CD1c-positive myeloid dendritic cell (primary cell): ENCODE measurements at regions not wholly inside any gene's neighbourhood (a gene's known extent, or its start where the extent isn't known, plus 50 kb on each side); places are given as distances from the start of the nearest gene placed in this dataset.
"Not testable (repeated sequence)": the region's sequence is repeated elsewhere in the genome, so short reads cannot be mapped to it uniquely, and the experiment has no call there.

Source experiments
- DNase-seq: peaks from one replicate; pipeline ENCODE4 v3.0.0-alpha.2; 2016; ENCODE audit errors: extremely low spot score

DNA sequence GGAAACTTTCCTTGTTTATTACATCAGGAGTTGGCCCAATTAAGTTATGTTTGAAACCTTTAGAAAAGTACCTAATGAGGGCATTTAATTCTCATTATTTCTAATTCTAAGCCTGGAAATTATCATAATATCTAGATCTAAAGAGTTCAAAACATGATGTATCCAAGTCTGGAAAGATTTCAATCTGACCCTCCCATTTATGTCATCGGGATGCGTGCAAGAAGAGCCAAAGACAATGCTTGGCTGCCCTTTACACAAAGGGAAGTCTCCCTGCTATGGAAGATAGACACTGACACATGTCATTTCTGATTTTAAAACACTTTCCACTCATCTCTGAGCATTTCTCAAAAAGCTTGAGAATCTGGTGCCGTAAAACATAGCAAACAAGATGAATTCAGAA, 222.4 kb downstream of the ANTXR2 start:
- no peak for DNase-seq

DNA sequence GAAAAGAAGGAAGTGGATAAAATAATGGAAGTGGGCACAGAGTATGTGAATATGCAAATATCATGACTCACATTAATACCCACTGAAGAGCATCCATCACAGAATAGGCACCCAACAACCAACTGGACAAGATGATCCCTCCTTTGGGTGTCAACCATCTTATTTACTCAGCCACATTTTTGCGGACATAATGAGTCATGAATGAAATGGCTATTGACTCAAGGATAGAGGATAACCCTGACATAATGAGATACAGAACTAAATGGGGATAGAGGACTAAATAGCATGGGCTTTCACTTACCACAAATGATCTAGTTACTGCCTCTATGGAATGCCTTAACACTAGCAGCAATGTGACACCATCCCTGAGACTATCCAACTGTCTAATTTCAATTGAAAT, 224.7 kb downstream of the ANTXR2 start:
- DNase-seq, result no peak

- no peak for DNase-seq
These were observed 225.6 kb downstream of the ANTXR2 start for GRCh38 chr4:79847411-79847810.

DNA sequence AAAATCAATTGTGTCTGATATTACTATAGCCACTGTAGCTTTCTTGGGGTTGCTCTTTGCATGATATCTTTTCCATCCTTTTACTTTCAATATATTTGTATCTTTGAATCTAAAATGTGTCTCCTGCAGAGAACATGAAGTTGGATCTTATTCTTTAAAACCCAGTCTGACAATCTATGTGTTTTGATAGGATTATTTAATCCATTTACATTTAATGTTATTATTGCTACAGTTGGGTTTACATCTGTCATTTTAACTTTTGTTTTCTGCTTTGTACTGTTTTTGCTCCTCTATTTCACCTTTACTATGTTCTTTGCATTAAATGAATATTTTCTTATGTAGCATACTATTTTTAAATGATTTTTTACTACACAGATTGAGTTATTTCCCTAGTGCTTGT, 230.9 kb downstream of the ANTXR2 start:
- DNase-seq, result no peak

- no peak for DNase-seq
These were observed 239.2 kb downstream of the ANTXR2 start for GRCh38 chr4:79833857-79834256.

DNA sequence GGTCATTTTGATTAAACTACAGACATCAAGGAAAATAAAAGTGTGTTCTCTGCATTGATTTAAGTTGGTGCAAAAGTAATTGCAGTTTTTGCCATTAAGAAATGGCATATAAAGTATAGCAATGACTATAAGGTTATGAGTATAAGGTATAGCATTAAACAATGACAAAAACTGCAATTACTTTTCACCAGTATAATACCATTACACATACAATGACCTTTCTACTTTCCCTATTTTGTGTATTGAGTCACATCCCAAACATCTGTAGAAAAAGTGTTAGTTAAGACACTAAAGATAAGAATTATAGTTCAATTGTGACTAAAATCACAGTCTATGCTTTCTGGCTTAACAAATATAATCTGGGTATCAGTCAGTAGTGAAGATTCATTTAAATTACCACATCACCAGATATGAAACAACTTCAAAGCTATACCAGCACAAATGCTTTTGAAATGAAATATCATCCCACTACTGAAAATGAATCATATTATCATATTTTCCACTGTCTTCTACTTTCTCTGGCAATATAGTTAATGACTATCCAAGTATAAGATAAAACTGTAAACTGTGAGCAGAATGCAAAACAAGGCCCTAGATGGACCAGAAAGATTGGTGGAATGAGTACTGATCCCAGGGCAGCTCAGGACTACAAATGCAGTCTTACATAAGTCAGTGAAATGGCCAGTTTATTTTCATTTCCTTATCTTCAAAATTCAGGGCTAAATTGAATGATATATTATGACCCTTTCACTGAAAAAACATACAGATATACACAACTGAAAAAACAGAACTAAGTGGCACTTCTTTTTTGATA, 241.1 kb downstream of the ANTXR2 start:
- no peak for DNase-seq

- DNase-seq, result no peak
These were observed 241.9 kb downstream of the ANTXR2 start for GRCh38 chr4:79831119-79831528.

- DNase-seq, result no peak
These were observed 245.7 kb downstream of the ANTXR2 start for GRCh38 chr4:79827283-79827682.

DNA sequence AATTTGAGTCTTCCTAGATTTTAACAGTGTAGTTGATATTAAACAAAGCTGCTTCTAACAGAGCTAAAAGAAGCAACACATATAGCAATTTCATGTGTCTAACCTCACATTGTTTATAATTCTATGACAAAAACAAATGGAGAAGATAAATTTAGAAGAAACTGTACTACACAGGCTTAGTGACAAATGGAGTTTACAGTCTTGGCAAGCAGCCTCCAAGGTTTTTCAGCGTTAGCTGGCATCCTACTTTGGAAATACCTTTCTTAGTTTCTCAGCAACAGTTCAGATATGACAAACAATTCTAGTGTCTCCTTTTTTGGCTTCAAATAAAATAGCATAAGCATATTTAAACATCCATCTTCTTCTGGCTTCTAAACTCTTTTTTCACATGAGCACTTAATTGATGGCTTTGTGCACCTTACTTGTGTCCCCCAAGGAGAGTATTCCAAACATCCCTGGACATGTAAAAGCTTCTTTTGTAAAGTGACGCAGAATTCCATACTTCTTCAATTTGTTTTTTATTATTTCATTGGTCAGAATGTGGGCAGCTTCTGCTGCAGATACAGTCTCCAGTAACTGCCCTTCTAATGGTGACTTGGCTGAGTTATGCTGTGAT, 249.8 kb downstream of the ANTXR2 start:
- no peak for DNase-seq

DNA sequence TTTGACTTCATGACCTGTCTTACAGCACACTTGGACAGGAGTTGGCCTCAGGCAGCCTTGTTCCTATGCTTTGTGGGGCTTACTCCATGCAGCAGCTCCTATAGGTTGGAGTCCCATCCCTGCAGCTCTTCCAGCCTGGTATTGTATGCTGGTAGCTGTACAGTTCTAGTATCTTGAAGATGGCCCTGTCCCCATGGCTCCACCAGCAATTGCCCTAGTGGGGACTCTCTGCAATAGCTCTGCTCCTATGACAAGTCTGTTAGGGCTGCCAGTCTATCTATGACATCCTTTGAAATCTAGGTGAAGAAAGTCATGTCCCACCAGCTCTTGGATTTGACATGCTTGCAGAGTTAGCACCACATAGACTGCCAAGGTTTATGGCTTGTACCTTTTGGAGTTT, 252.6 kb downstream of the ANTXR2 start:
- no peak for DNase-seq

DNA sequence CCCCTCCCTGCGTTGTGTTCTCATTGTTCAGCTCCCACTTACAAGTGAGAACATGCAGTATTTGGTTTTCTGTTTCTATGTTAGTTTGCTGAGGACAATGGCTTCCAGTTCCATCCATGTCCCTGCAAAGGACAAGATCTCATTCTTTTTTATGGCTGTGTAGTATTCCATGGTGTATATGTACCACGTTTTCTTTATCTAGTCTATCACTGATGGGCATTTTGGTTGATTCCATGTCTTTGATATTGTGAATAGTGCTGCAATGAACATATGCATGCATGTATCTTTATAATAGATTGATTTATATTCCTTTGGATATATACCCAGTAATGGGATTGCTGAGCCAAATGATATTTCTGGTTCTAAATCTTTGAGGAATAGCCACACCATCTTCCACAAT, 265.1 kb downstream of the ANTXR2 start:
- not testable (repeated sequence) for DNase-seq

DNA sequence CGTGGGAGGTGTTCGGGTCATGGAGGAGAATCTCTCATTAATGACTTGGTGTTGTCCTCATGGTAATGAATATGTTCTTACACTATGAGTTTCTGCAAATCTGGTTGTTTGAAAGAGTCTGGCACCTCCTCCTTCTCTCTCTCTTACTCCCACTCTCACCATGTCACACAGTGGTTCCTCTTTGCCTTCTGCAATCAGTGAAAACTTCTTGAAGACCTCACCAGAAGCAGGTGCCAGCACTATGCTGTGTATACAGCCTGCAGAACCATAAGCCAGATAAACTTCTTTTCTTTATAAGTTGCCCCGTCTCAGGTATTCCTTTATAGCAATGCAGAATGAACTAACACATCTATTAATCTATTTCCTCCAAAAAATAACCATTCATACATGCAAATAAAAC, 275.0 kb downstream of the ANTXR2 start:
- DNase-seq, result no peak

DNA sequence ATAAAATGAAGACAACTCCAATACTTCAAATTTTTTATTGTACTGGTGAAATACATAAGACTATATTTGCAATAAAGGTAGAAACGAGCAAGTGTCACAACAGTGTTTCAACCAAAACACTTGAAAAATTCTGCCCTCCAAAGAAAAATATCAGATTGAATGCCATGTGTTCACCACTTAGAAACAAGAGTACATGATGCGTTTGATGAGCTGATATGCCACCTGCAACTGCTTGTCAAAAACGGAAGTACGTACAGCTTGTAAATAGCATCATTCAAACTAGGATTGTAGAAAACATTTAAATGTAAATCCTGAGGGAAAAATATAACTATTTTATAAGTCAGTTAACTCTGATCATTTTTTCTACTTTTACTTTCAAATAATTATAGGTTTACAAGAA, 276.1 kb downstream of the ANTXR2 start:
- DNase-seq, result no peak

DNA sequence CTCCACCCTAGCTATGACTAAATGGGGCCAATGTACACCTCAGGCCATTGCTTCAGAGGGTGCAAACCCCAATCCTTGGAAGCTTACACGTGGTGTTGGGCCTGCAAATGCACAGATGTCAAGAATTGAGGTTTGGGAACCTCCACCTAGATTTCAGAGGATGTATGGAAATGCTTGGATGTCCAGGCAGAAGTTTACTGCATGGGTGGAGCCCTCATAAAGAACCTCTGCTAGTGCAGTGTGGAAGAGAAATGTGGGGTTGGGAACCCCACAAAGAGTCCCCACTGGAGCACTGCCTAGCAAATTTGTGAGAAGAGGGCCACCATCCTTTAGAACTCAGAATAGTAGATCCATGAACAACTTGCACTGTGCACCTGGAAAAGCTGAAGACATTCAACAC, 284.1 kb downstream of the ANTXR2 start:
- no peak for DNase-seq

DNA sequence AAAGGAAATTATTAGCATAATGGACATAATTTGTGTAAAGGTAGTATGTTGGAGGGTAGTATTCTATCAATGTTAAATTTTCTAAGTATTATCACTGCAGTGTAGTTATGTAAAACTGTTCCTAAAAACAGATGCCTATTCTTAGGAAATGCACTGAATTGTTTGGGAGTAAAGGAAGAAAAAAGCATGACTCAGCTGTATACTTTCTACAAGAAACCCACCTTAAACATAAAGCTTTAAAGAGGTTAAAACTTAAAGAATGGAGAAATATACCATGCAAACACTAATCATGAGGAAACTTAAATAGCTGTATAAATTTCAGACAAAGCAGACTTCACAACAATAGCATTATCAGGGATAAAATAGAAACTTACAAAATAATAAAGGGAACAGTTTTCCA, 292.9 kb downstream of the ANTXR2 start:
- DNase-seq, result no peak

DNA sequence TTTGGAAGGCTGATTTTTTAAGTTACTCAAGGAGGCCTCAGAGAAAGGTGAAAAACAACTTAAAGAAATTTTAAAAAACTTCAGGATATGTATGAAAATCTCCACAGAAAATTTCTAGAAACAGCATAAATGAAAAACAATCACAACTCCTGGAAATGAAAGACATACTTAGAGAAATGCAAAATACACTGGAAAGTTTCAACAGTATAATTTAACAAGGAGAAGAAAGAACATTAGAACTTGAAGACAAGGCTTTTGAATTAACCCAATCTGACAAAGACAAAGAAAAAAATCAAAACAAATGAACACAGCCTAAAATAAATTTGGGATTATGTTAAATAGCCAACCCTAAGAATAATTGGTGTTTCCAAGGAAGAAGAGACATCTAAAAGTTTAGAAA, 300.5 kb downstream of the ANTXR2 start:
- DNase-seq, result no peak

DNA sequence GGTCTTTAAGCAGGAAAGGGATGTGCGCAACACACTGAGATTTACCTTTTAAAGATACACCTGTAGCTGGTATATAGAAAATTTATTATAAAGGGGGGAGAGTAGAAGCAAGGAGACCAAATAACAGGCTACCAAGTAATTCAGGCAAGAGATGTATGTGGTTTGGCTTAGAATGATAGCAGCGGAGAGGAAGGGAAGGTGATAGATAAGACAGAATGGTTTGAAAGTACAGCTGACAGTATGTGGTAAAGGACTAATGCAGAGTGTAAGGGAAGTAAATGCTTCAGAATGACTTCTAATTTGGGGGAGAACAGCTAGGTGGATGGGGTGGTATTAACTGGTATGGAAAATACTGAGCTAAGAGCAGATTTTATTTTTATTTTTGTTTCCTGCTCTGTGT, 308.9 kb downstream of the ANTXR2 start:
- no peak for DNase-seq

- no peak for DNase-seq
These were observed 309.4 kb downstream of the ANTXR2 start for GRCh38 chr4:79763486-79764075.

DNA sequence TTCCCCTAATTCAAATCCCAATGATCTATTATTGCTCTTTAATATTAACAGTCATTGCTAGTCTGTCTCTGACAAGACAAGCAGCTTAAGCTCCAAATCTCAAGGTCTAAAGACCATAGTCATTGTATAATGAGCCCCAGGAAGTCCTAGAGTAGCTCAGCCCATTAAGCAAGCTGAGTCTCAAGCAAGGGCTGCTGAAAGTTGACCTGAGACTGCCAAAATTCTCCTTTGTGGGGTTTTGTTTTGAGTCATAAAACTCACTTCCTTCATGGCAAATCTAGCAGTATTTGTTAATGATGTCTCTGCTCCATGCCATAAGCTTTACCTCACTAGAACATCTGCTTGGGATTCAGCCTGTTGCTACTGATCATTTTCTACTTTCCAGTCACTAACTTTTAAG, 313.2 kb downstream of the ANTXR2 start:
- no peak for DNase-seq

DNA sequence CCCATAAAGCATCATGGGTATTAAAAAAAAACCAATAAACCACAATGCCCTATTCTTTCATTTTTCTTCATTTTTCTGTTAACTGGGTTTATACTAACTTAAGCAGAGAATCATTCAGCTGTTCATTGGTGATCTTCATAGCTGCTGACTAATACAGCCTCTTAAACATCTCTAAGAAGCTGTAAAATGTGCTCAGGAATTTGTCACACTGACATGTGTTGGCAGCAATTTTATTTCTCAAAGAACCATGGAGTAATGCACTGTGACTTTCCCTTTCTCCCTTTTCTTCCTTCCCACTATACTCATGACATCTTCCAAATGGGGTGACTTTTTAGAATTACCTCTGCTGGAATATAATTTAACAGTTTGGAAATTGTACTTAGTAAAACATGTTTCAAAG, 315.4 kb downstream of the ANTXR2 start:
- no peak for DNase-seq

- no peak for DNase-seq
These were observed 316.7 kb downstream of the ANTXR2 start for GRCh38 chr4:79756140-79756895.

GRCh38 chr4:79748835-79749234, 324.2 kb downstream of the ANTXR2 start:
- DNase-seq, result no peak

DNA sequence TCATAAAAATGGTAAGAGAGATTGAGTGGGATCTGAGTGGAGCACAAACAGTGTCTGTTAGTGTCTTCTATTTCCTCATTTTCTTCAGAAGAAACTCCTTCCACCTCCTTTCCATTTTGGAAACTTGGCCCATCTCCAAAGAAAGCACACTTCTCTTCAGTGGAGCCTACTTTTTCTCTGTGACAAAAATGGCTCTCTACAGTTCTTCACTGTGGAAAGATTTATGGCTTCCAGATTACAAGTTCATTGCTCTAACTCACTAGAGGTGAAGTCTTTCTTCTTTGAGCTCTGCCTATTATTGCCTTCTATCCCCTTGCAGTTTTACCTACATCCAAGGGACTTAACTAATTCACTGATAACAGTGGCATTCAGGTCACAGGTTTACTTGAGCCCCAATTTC, 325.8 kb downstream of the ANTXR2 start:
- DNase-seq, result no peak
